ENCODE measurements at regions not wholly inside any gene's neighbourhood (a gene's known extent, or its start where the extent isn't known, plus 50 kb on each side); places are given as distances from the start of the nearest gene placed in this dataset.
"Not testable (repeated sequence)": the region's sequence is repeated elsewhere in the genome, so short reads cannot be mapped to it uniquely, and the experiment has no call there.

- not testable (repeated sequence) for TF ChIP-seq CTCF (IDR thresholded peaks at IDR 0.05 in 4 of 5, conservative IDR thresholded peaks at IDR 0.05 in 1 of 5); POLR2A (IDR thresholded peaks at IDR 0.05)
These were observed 840.0 kb downstream of the TTLL7 start for GRCh38 chr1:83158924-83159323.

All from gastrocnemius medialis (tissue), 4 donors.